ENCODE measurements at regions not wholly inside any gene's neighbourhood (a gene's known extent, or its start where the extent isn't known, plus 50 kb on each side); places are given as distances from the start of the nearest gene placed in this dataset.

- H3K36me3 ChIP-seq (replicated peaks in 1 of 2; ENCODE audit: control extremely low read depth in 1 of 2, control insufficient read depth in 1 of 2, extremely low read depth in 1 of 2, insufficient read depth in 2 of 2, low read length in 1 of 2) = no peaks in the 10 kb centered on the region
- no peaks in the 10 kb centered on the region for H3K9me3 ChIP-seq (ENCODE audit: control extremely low read depth in 1 of 3, control insufficient read depth in 2 of 3, insufficient read depth in 1 of 3, low read length in 2 of 3)
- H3K27ac ChIP-seq (ENCODE audit: low read length in 2 of 2) = no peak overlapping the region
- H2AFZ ChIP-seq (ENCODE audit: insufficient read depth, low read depth, low read length, poor library complexity, severe bottlenecking) = no peak overlapping the region
- no peaks in the 10 kb centered on the region for H3K9me3 Mint-ChIP-seq (ENCODE audit: insufficient read depth)
- H4K20me1 ChIP-seq (ENCODE audit: control insufficient read depth, insufficient read depth, low read length, poor library complexity, severe bottlenecking) = no peaks in the 10 kb centered on the region
- H3K4me1 Mint-ChIP-seq = no peaks in the 10 kb centered on the region
- no peak for DNase-seq
- no peaks in the 10 kb centered on the region for H3K79me2 ChIP-seq (ENCODE audit: control insufficient read depth, insufficient read depth, low read length)
- H3K27me3 ChIP-seq (replicated peaks in 1 of 4; ENCODE audit: control extremely low read depth in 1 of 4, control insufficient read depth in 3 of 4, insufficient read depth in 4 of 4, low read length in 3 of 4) = no peaks in the 10 kb centered on the region
- no peak overlapping the region for H3K4me3 Mint-ChIP-seq
- no peak overlapping the region for H3K9ac ChIP-seq (ENCODE audit: low read length)
- TF ChIP-seq CTCF (IDR thresholded peaks at IDR 0.05) (no peak), EZH2 (IDR thresholded peaks at IDR 0.05; ENCODE audit: borderline replicate concordance, insufficient read depth, low read depth, low read length, poor library complexity, severe bottlenecking) (no peak)
- POLR2A ChIA-PET = no interaction called here
- intact Hi-C loops (cut with micrococcal nuclease) = no loop called here
- no peak overlapping the region for H3K4me2 ChIP-seq (replicated peaks; ENCODE audit: low read depth, low read length, poor library complexity, severe bottlenecking)
- H3K27ac Mint-ChIP-seq = no peak overlapping the region
- no peak for ATAC-seq (ENCODE audit: low read depth)
- H3K4me3 ChIP-seq (ENCODE audit: control extremely low read depth in 1 of 5, extremely low read depth in 1 of 5, insufficient read depth in 1 of 5, low read depth in 2 of 5, low read length in 4 of 5) = no peak overlapping the region
- CTCF ChIA-PET = no interaction called here
- H3K4me1 ChIP-seq (ENCODE audit: control insufficient read depth in 2 of 2, insufficient read depth in 2 of 2, low read length in 2 of 2) = no peaks in the 10 kb centered on the region
- H3K27me3 Mint-ChIP-seq = no peaks in the 10 kb centered on the region
Observed at GRCh38 chrX:122301491-122301890, 882.6 kb upstream of the GRIA3 start.

GRCh38 chrX:122303761-122304160, 880.3 kb upstream of the GRIA3 start:
- Histone ChIP-seq H3K79me2 (ENCODE audit: control insufficient read depth, insufficient read depth, low read length) (no peaks in the 10 kb centered on the region), H3K27ac (ENCODE audit: low read length in 2 of 2) (no peak overlapping the region), H2AFZ (ENCODE audit: insufficient read depth, low read depth, low read length, poor library complexity, severe bottlenecking) (no peak overlapping the region), H3K9ac (ENCODE audit: low read length) (no peak overlapping the region), H4K20me1 (ENCODE audit: control insufficient read depth, insufficient read depth, low read length, poor library complexity, severe bottlenecking) (no peaks in the 10 kb centered on the region), H3K4me1 (ENCODE audit: control insufficient read depth in 2 of 2, insufficient read depth in 2 of 2, low read length in 2 of 2) (no peaks in the 10 kb centered on the region), H3K36me3 (replicated peaks in 1 of 2; ENCODE audit: control extremely low read depth in 1 of 2, control insufficient read depth in 1 of 2, extremely low read depth in 1 of 2, insufficient read depth in 2 of 2, low read length in 1 of 2) (no peaks in the 10 kb centered on the region), H3K4me3 (ENCODE audit: control extremely low read depth in 1 of 5, extremely low read depth in 1 of 5, insufficient read depth in 1 of 5, low read depth in 2 of 5, low read length in 4 of 5) (no peak overlapping the region), H3K4me2 (replicated peaks; ENCODE audit: low read depth, low read length, poor library complexity, severe bottlenecking) (no peak overlapping the region), H3K27me3 (replicated peaks in 1 of 4; ENCODE audit: control extremely low read depth in 1 of 4, control insufficient read depth in 3 of 4, insufficient read depth in 4 of 4, low read length in 3 of 4) (no peaks in the 10 kb centered on the region), H3K9me3 (ENCODE audit: control extremely low read depth in 1 of 3, control insufficient read depth in 2 of 3, insufficient read depth in 1 of 3, low read length in 2 of 3) (no peaks in the 10 kb centered on the region)
- ATAC-seq (ENCODE audit: low read depth) (no peak), DNase-seq (no peak)
- no peak overlapping the region for H3K27ac Mint-ChIP-seq
- POLR2A ChIA-PET = no interaction called here
- no peaks in the 10 kb centered on the region for H3K4me1 Mint-ChIP-seq
- TF ChIP-seq EZH2 (IDR thresholded peaks at IDR 0.05; ENCODE audit: borderline replicate concordance, insufficient read depth, low read depth, low read length, poor library complexity, severe bottlenecking) = no peak
- no peak for TF ChIP-seq CTCF (IDR thresholded peaks at IDR 0.05)
- no peaks in the 10 kb centered on the region for H3K27me3 Mint-ChIP-seq
- intact Hi-C loops (cut with micrococcal nuclease) = no loop called here
- CTCF ChIA-PET = no interaction called here
- H3K4me3 Mint-ChIP-seq = no peak overlapping the region
- peaks cover 4% of the 10 kb centered on the region for H3K9me3 Mint-ChIP-seq (ENCODE audit: insufficient read depth)

Measured in B cell (primary cell).